GM18498 (cell line): ENCODE measurements at regions not wholly inside any gene's neighbourhood (a gene's known extent, or its start where the extent isn't known, plus 50 kb on each side); places are given as distances from the start of the nearest gene placed in this dataset.
"Not testable (repeated sequence)": the region's sequence is repeated elsewhere in the genome, so short reads cannot be mapped to it uniquely, and the experiment has no call there.

ENCODE experiments used
- ATAC-seq: cut with Tn5 transposase; IDR thresholded peaks from one replicate; pipeline ENCODE4 v1.9.1; 2021; ENCODE audit warnings: mild to moderate bottlenecking, moderate library complexity; ENCODE audit not compliant: unreplicated experiment

GRCh38 chr7:81887098-81888090 is 117.5 kb upstream of the HGF start:
- ATAC-seq: peak; percentile 63

- no peak for ATAC-seq
Observed at GRCh38 chr7:81886211-81886764, 116.4 kb upstream of the HGF start.

GRCh38 chr7:81884817-81885216 is 115.0 kb upstream of the HGF start:
- no peak for ATAC-seq

GRCh38 chr7:81883801-81884393 is 114.0 kb upstream of the HGF start:
- no peak for ATAC-seq

GRCh38 chr7:81882086-81882485 is 112.2 kb upstream of the HGF start:
- no peak for ATAC-seq

GRCh38 chr7:81877890-81878289 is 108.0 kb upstream of the HGF start:
- no peak for ATAC-seq

- peak; percentile 61 for ATAC-seq
Observed at GRCh38 chr7:81873559-81873958, 103.7 kb upstream of the HGF start.

- ATAC-seq: no peak
Observed at GRCh38 chr7:81871606-81872265, 101.9 kb upstream of the HGF start.

- no peak for ATAC-seq
Observed at GRCh38 chr7:81870608-81871007, 100.8 kb upstream of the HGF start.

- no peak for ATAC-seq
Observed at GRCh38 chr7:81869670-81870069, 99.8 kb upstream of the HGF start.

GRCh38 chr7:81865754-81866153 is 95.9 kb upstream of the HGF start:
- ATAC-seq: no peak

GRCh38 chr7:81859433-81859832 is 89.6 kb upstream of the HGF start:
- ATAC-seq: no peak

GRCh38 chr7:81858820-81859219 is 89.0 kb upstream of the HGF start:
- ATAC-seq: not testable (repeated sequence)

GRCh38 chr7:81857385-81857784 is 87.5 kb upstream of the HGF start:
- ATAC-seq: no peak

- ATAC-seq: no peak
Observed at GRCh38 chr7:81854518-81854917, 84.7 kb upstream of the HGF start.

- ATAC-seq: no peak
Observed at GRCh38 chr7:81852701-81853100, 82.9 kb upstream of the HGF start.

- ATAC-seq: no peak
Observed at GRCh38 chr7:81851413-81851812, 81.6 kb upstream of the HGF start.

GRCh38 chr7:81846398-81846797 is 76.6 kb upstream of the HGF start:
- ATAC-seq: peak; percentile 68

GRCh38 chr7:81845744-81846241 is 75.9 kb upstream of the HGF start:
- ATAC-seq: peak; percentile 84

- ATAC-seq: not testable (repeated sequence)
Observed at GRCh38 chr7:81843657-81844056, 73.8 kb upstream of the HGF start.

GRCh38 chr7:81842361-81842760 is 72.5 kb upstream of the HGF start:
- ATAC-seq: no peak
